ENCODE measurements at regions not wholly inside any gene's neighbourhood (a gene's known extent, or its start where the extent isn't known, plus 50 kb on each side); places are given as distances from the start of the nearest gene placed in this dataset.

GRCh38 chr3:78398401-78398800 is 1358.5 kb downstream of the ROBO2 start:
- Histone ChIP-seq H3K79me2 (ENCODE audit: control insufficient read depth, insufficient read depth, low read length, poor library complexity) (no peaks in the 10 kb centered on the region), H2AK5ac (ENCODE audit: low read length) (no peak overlapping the region), H4K12ac (ENCODE audit: low read depth, low read length) (no peak overlapping the region), H3K4ac (ENCODE audit: low read depth, low read length) (no peak overlapping the region), H3K4me3 (ENCODE audit: low read depth, low read length) (no peak overlapping the region), H3K27me3 (ENCODE audit: insufficient read depth, low read length) (no peaks in the 10 kb centered on the region), H3K23ac (ENCODE audit: low read length) (no peak overlapping the region), H2AFZ (ENCODE audit: insufficient read depth, low read length, poor library complexity) (no peak overlapping the region), H3K18ac (ENCODE audit: low read length) (no peak overlapping the region), H2BK12ac (ENCODE audit: low read length) (no peak overlapping the region), H3K36me3 (ENCODE audit: control insufficient read depth in 1 of 2, insufficient read depth in 2 of 2, low read length in 2 of 2) (no peaks in the 10 kb centered on the region), H2BK120ac (ENCODE audit: insufficient read depth, low read length, poor library complexity) (no peak overlapping the region), H2BK5ac (ENCODE audit: low read depth, low read length, poor library complexity) (no peak overlapping the region), H3K27ac (ENCODE audit: low read depth, low read length) (no peak overlapping the region), H3K14ac (ENCODE audit: low read length) (no peak overlapping the region), H3K4me2 (ENCODE audit: low read length) (no peak overlapping the region), H4K8ac (ENCODE audit: low read depth, low read length) (no peak overlapping the region), H3K4me1 (ENCODE audit: control insufficient read depth in 1 of 2, insufficient read depth in 2 of 2, low read length in 2 of 2) (no peaks in the 10 kb centered on the region), H4K91ac (ENCODE audit: low read depth, low read length) (no peak overlapping the region), H3K9me3 (ENCODE audit: insufficient read depth, low read depth, low read length) (no peaks in the 10 kb centered on the region), H3K79me1 (ENCODE audit: low read length) (no peaks in the 10 kb centered on the region), H3K9ac (ENCODE audit: low read length) (no peak overlapping the region)
- no CpG with 5 or more reads among the region's 2 CpGs for WGBS (ENCODE audit: extremely low coverage, insufficient coverage, insufficient read length)
- DNase-seq, result no peak

GRCh38 chr3:78402720-78403119 is 1362.8 kb downstream of the ROBO2 start:
- H3K4me2 ChIP-seq (ENCODE audit: low read length), result no peak overlapping the region
- no peak overlapping the region for H4K12ac ChIP-seq (ENCODE audit: low read depth, low read length)
- H3K79me1 ChIP-seq (ENCODE audit: low read length), result no peaks in the 10 kb centered on the region
- no peak overlapping the region for H2BK12ac ChIP-seq (ENCODE audit: low read length)
- no peak overlapping the region for H3K27ac ChIP-seq (ENCODE audit: low read depth, low read length)
- no peaks in the 10 kb centered on the region for H3K4me1 ChIP-seq (ENCODE audit: control insufficient read depth in 1 of 2, insufficient read depth in 2 of 2, low read length in 2 of 2)
- H2AFZ ChIP-seq (ENCODE audit: insufficient read depth, low read length, poor library complexity), result no peak overlapping the region
- no peak overlapping the region for H3K4ac ChIP-seq (ENCODE audit: low read depth, low read length)
- H3K27me3 ChIP-seq (ENCODE audit: insufficient read depth, low read length), result no peaks in the 10 kb centered on the region
- H4K8ac ChIP-seq (ENCODE audit: low read depth, low read length), result no peak overlapping the region
- no peak overlapping the region for H3K14ac ChIP-seq (ENCODE audit: low read length)
- no peak overlapping the region for H3K18ac ChIP-seq (ENCODE audit: low read length)
- H3K4me3 ChIP-seq (ENCODE audit: low read depth, low read length), result no peak overlapping the region
- no peaks in the 10 kb centered on the region for H3K79me2 ChIP-seq (ENCODE audit: control insufficient read depth, insufficient read depth, low read length, poor library complexity)
- H2BK120ac ChIP-seq (ENCODE audit: insufficient read depth, low read length, poor library complexity), result no peak overlapping the region
- WGBS (ENCODE audit: extremely low coverage, insufficient coverage, insufficient read length), result no CpG with 5 or more reads among the region's 1 CpG
- H3K9me3 ChIP-seq (ENCODE audit: insufficient read depth, low read depth, low read length), result no peaks in the 10 kb centered on the region
- H3K36me3 ChIP-seq (ENCODE audit: control insufficient read depth in 1 of 2, insufficient read depth in 2 of 2, low read length in 2 of 2), result no peaks in the 10 kb centered on the region
- no peak overlapping the region for H4K91ac ChIP-seq (ENCODE audit: low read depth, low read length)
- no peak overlapping the region for H3K9ac ChIP-seq (ENCODE audit: low read length)
- no peak overlapping the region for H2AK5ac ChIP-seq (ENCODE audit: low read length)
- H2BK5ac ChIP-seq (ENCODE audit: low read depth, low read length, poor library complexity), result no peak overlapping the region
- DNase-seq, result no peak
- H3K23ac ChIP-seq (ENCODE audit: low read length), result no peak overlapping the region

- Histone ChIP-seq H2BK12ac (ENCODE audit: low read length) (no peak overlapping the region), H3K79me1 (ENCODE audit: low read length) (no peaks in the 10 kb centered on the region), H4K12ac (ENCODE audit: low read depth, low read length) (no peak overlapping the region), H3K27ac (ENCODE audit: low read depth, low read length) (no peak overlapping the region), H3K9ac (ENCODE audit: low read length) (no peak overlapping the region), H2BK120ac (ENCODE audit: insufficient read depth, low read length, poor library complexity) (no peak overlapping the region), H4K8ac (ENCODE audit: low read depth, low read length) (no peak overlapping the region), H3K14ac (ENCODE audit: low read length) (no peak overlapping the region), H4K91ac (ENCODE audit: low read depth, low read length) (no peak overlapping the region), H3K27me3 (ENCODE audit: insufficient read depth, low read length) (no peaks in the 10 kb centered on the region), H3K36me3 (ENCODE audit: control insufficient read depth in 1 of 2, insufficient read depth in 2 of 2, low read length in 2 of 2) (no peaks in the 10 kb centered on the region), H3K4me2 (ENCODE audit: low read length) (no peak overlapping the region), H3K4me1 (ENCODE audit: control insufficient read depth in 1 of 2, insufficient read depth in 2 of 2, low read length in 2 of 2) (no peaks in the 10 kb centered on the region), H2AK5ac (ENCODE audit: low read length) (no peak overlapping the region), H3K79me2 (ENCODE audit: control insufficient read depth, insufficient read depth, low read length, poor library complexity) (no peaks in the 10 kb centered on the region), H3K4me3 (ENCODE audit: low read depth, low read length) (no peak overlapping the region), H3K9me3 (ENCODE audit: insufficient read depth, low read depth, low read length) (no peaks in the 10 kb centered on the region), H2BK5ac (ENCODE audit: low read depth, low read length, poor library complexity) (no peak overlapping the region), H3K4ac (ENCODE audit: low read depth, low read length) (no peak overlapping the region), H3K18ac (ENCODE audit: low read length) (no peak overlapping the region), H2AFZ (ENCODE audit: insufficient read depth, low read length, poor library complexity) (no peak overlapping the region), H3K23ac (ENCODE audit: low read length) (no peak overlapping the region)
- no CpG with 5 or more reads among the region's 3 CpGs for WGBS (ENCODE audit: extremely low coverage, insufficient coverage, insufficient read length)
- DNase-seq, result no peak
These were observed 1362.1 kb downstream of the ROBO1 start for GRCh38 chr3:78405745-78406144.

- Histone ChIP-seq H3K23ac (ENCODE audit: low read length) (no peak overlapping the region), H4K91ac (ENCODE audit: low read depth, low read length) (no peak overlapping the region), H4K12ac (ENCODE audit: low read depth, low read length) (no peak overlapping the region), H3K4me3 (ENCODE audit: low read depth, low read length) (no peak overlapping the region), H3K9me3 (ENCODE audit: insufficient read depth, low read depth, low read length) (no peaks in the 10 kb centered on the region), H3K4me1 (ENCODE audit: control insufficient read depth in 1 of 2, insufficient read depth in 2 of 2, low read length in 2 of 2) (no peaks in the 10 kb centered on the region), H3K27me3 (ENCODE audit: insufficient read depth, low read length) (no peaks in the 10 kb centered on the region), H3K14ac (ENCODE audit: low read length) (no peak overlapping the region), H3K27ac (ENCODE audit: low read depth, low read length) (no peak overlapping the region), H3K4ac (ENCODE audit: low read depth, low read length) (no peak overlapping the region), H2AK5ac (ENCODE audit: low read length) (no peak overlapping the region), H2BK12ac (ENCODE audit: low read length) (no peak overlapping the region), H3K9ac (ENCODE audit: low read length) (no peak overlapping the region), H2AFZ (ENCODE audit: insufficient read depth, low read length, poor library complexity) (no peak overlapping the region), H3K18ac (ENCODE audit: low read length) (no peak overlapping the region), H2BK5ac (ENCODE audit: low read depth, low read length, poor library complexity) (no peak overlapping the region), H4K8ac (ENCODE audit: low read depth, low read length) (no peak overlapping the region), H2BK120ac (ENCODE audit: insufficient read depth, low read length, poor library complexity) (no peak overlapping the region), H3K36me3 (ENCODE audit: control insufficient read depth in 1 of 2, insufficient read depth in 2 of 2, low read length in 2 of 2) (no peaks in the 10 kb centered on the region), H3K4me2 (ENCODE audit: low read length) (no peak overlapping the region), H3K79me2 (ENCODE audit: control insufficient read depth, insufficient read depth, low read length, poor library complexity) (no peaks in the 10 kb centered on the region), H3K79me1 (ENCODE audit: low read length) (no peaks in the 10 kb centered on the region)
- WGBS (ENCODE audit: extremely low coverage, insufficient coverage, insufficient read length), result no CpG with 5 or more reads among the region's 2 CpGs
- DNase-seq, result no peak
These were observed 1361.4 kb downstream of the ROBO1 start for GRCh38 chr3:78406396-78406795.
